ENCODE measurements at regions not wholly inside any gene's neighbourhood (a gene's known extent, or its start where the extent isn't known, plus 50 kb on each side); places are given as distances from the start of the nearest gene placed in this dataset.

DNA sequence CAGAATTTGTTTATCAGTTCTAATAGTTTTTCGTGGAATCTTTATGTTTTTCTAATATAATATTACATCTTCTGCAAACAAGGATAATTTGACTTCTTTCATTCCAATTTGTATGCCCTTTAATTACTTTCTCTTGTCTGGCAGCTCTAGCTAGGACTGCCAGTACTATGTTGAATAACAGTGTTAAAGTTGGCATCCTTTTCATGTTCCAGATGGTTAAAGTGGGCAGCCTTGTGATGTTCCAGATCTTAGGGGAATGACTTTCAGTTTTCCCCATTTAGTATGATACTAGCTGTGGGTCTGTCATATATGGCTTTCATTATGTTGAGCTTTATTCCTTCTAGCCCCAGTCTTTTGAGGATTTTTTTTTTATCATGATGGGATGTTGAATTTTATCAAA is 220.6 kb upstream of the WDFY3 start:
- TF ChIP-seq, protein P1, sequence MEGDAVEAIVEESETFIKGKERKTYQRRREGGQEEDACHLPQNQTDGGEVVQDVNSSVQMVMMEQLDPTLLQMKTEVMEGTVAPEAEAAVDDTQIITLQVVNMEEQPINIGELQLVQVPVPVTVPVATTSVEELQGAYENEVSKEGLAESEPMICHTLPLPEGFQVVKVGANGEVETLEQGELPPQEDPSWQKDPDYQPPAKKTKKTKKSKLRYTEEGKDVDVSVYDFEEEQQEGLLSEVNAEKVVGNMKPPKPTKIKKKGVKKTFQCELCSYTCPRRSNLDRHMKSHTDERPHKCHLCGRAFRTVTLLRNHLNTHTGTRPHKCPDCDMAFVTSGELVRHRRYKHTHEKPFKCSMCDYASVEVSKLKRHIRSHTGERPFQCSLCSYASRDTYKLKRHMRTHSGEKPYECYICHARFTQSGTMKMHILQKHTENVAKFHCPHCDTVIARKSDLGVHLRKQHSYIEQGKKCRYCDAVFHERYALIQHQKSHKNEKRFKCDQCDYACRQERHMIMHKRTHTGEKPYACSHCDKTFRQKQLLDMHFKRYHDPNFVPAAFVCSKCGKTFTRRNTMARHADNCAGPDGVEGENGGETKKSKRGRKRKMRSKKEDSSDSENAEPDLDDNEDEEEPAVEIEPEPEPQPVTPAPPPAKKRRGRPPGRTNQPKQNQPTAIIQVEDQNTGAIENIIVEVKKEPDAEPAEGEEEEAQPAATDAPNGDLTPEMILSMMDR (IDR thresholded peaks at IDR 0.05; ENCODE audit: insufficient read depth, low read length, poor library complexity, severe bottlenecking), result no peak
- no peak for TF ChIP-seq EZH2phosphoT487 (conservative IDR thresholded peaks at IDR 0.05; ENCODE audit: low read length)

Measured in SU-DHL-6 (cell line).